ENCODE measurements at regions not wholly inside any gene's neighbourhood (a gene's known extent, or its start where the extent isn't known, plus 50 kb on each side); places are given as distances from the start of the nearest gene placed in this dataset.

DNA sequence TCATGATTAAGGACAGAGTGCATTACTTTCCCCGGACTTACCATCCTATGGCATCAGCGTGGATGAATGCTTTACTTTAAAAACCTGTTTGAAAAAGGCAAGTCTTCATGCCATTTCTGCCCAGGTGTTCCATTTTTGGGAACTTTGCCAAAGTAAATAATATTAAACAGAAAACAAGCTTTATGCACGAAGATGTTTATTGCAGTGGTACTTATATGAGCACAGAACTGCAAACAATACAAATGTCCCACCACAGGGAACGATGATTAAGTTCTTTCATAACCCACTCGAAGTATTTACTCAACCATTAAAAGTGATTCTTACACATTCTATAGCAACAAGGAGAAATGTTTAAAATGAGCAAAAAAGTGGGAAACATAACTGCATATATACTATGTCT is 109.7 kb upstream of the GDF10 start:
- no peak for DNase-seq (ENCODE audit: low read depth)

GRCh38 chr10:47190802-47191450 is 109.1 kb upstream of the GDF10 start:
- DNase-seq (ENCODE audit: low read depth) = no peak

DNA sequence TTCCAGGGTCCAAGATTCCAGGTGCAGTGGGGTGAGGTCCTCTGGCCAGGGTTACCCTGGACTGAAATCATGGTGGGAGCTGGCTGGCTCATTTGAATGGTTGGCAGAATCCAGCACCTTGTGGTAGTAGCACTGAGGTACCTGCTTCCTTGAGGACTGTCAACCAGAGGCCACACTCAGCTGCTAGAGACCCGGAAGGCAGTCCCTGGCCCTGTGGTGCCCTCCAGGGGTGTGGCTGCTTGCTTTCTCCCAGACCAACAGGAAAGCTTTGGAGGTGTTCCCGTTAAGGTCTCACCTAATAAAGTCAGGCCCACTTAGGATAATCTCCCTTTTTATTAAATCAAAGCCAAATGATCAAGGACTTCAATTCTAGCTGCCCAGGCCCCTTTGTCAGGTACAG is 107.7 kb upstream of the GDF10 start:
- no peak for DNase-seq (ENCODE audit: low read depth)

DNA sequence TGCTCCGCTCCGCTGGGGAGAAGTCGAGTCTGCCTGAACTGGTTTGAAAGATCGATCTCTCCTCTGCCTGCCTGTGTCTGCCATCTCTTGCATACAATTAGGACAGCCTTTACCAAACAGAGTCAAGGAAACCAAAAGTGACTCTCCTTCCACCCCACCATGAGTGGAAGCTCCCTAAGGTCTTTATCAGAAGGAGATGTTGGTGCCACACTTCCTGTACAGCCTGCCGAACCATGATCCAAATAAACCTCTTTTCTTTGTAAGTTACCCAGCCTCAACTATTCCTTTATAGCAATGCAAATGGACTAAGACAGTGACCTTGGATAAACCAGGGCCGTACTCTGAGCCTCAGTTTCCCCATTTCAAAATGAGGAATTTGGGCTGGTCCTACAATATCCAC is 106.3 kb upstream of the GDF10 start:
- no peak for DNase-seq (ENCODE audit: low read depth)

DNA sequence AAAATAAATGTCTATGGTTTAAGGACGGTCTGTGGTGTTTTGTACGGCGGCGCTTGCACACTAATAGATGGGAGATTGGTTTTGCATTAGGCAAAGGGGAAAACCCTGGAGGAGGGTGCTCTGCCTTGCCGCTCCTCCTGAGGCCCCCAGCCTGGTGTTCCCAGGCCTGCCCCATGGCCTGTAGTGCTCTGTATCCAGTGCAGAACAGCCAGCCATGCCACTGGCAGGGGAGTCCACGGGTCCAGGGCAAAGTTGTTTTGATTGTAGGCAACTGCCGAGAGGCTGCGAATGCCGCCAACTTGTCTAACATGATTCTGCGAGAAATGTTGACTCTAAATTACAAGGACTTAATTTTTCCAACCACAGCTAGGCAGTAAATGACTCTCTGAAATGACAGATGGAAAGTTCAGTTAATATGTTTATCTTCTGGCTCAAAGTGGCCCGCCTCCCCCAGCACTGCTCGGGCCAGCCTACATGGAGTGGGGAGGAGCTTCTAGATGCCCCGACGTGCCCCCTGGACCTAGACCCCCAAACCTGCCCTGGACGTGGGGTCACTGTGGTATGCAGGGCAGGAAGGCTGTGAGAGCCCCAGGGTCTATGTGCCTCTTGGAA is 104.6 kb upstream of the GDF10 start:
- no peak for DNase-seq (ENCODE audit: low read depth)

DNA sequence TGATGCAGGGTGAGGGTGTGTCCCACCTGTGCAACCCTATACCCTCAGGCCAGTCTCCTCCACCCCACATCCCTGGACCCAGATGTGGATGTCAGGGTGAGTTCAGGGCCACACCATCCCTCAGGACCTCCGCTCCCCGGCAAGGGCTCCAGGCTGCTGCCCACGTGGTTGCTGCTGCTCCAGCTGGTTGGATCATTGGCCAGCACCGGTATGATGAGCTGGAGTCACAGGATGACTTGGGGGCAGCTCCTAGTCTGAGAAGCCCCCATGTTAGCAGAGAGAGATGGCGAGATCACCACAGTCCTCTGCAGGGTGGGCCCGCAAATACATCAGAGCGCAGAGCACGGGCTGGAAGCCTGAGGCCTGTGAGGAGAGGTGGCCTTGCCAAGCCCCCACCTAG is 103.3 kb upstream of the GDF10 start:
- DNase-seq (ENCODE audit: low read depth) = no peak

DNA sequence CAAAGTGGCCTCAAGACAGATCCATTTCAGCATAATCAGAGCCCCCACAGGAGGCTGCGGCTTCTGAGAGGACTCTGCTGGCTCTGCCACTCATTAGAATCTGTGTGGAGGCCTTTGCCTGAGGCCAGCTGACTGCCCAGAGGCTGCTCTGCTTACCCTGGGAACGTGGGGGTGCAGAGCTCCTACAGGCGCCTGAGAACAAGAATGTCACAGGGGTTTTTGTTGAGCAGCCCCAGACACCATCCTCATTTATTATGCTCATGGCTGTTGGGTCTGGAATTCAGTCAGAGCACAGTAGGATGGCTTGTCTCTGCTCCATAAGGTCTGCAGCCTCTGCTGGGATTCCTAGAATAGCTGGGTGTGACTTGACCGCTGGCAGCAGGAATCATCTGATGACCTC is 101.8 kb upstream of the GDF10 start:
- no peak for DNase-seq (ENCODE audit: low read depth)

- DNase-seq (ENCODE audit: low read depth) = no peak
Measured at GRCh38 chr10:47205192-47205591, 94.8 kb upstream of the GDF10 start.

GRCh38 chr10:47206449-47207280 is 93.3 kb upstream of the GDF10 start:
- DNase-seq (ENCODE audit: low read depth) = no peak

- DNase-seq (ENCODE audit: low read depth) = no peak
Measured at GRCh38 chr10:47207281-47207615, 92.7 kb upstream of the GDF10 start.

GRCh38 chr10:47207894-47208469 is 92.0 kb upstream of the GDF10 start:
- no peak for DNase-seq (ENCODE audit: low read depth)

GRCh38 chr10:47209466-47209865 is 90.5 kb upstream of the GDF10 start:
- no peak for DNase-seq (ENCODE audit: low read depth)

DNA sequence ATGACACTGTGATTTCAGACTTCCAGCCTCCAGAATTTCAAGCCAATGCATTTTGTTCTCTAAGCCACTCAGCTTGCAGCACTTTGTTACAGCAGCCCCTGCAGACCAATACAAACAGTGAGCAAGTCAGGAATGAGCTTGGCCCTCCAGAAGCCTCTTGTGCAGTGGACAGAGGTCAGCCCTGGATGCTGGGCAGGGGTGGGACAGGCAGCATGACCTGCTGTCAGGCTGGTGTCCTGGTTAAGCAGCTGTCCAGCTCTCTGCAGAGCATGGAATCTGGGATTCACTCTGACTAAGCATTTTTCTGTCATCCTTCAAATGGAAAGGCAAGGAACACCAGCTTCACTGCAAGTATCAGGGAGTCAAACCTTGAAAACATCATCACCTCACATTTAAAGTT is 85.5 kb upstream of the GDF10 start:
- DNase-seq (ENCODE audit: low read depth) = no peak

- DNase-seq (ENCODE audit: low read depth) = no peak
Measured at GRCh38 chr10:47217113-47217512, 82.9 kb upstream of the GDF10 start.

- DNase-seq (ENCODE audit: low read depth) = no peak
Measured at GRCh38 chr10:47218803-47219202, 81.2 kb upstream of the GDF10 start.

- no peak for DNase-seq (ENCODE audit: low read depth)
Measured at GRCh38 chr10:47222461-47222860, 77.5 kb upstream of the GDF10 start.

- no peak for DNase-seq (ENCODE audit: low read depth)
Measured at GRCh38 chr10:47223236-47223635, 76.8 kb upstream of the GDF10 start.

GRCh38 chr10:47224546-47225218 is 75.3 kb upstream of the GDF10 start:
- peak; percentile 5 for DNase-seq (ENCODE audit: low read depth)

DNA sequence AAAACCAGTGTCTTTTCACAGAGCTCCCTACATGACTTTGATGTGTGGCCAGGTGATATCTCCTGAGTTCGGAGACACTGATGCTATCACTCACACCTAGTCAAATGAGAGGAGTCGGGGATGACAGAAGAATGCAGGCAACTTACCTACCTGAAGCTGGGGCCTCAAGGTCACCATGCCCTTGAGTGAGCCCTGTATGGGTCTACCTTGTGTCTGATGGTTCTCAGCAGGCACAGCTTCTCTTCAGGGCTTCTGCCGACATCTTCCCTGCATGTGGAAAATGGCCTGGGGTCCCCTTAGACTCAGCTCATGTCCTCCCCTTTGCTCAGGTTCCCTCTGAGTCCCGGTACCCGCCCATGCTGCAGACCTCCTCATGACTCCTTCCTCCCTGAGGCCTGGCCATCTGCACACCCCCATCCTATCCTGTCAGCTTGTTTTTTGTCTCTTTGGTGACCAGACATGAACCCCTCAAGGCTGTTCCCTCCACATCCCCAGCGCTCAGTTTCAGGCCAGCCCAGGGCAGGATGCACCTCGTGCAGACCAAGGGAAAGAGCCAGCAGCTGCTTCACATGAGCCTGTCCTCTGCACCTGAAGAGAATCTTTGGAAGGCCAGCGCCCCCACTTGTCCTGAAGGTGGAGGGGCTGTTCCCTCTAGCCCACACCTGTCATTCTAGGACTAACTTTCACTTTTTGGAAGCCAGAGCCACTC is 74.6 kb upstream of the GDF10 start:
- no peak for DNase-seq (ENCODE audit: low read depth)

- no peak for DNase-seq (ENCODE audit: low read depth)
Measured at GRCh38 chr10:47225928-47226645, 73.9 kb upstream of the GDF10 start.

DNA sequence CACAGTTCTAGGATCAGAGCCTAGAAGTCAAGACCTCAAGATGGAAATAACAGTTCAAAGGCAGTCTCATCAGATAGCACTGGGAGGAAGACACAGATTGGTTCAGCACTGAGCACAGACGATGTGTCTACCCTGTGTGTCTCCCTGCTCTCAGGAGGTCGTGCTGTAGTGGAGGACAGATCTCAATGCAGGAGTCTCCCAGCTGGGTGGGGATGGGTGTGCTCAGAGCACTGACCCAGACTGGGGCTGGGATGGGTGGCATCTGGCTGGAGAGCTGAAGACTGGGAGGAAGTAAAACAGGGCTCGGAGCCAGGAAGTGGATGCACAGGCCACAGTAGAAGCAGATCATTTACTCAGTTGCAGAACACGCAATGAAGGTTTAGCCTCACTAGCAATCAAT is 69.5 kb upstream of the GDF10 start:
- DNase-seq (ENCODE audit: low read depth) = no peak

All from forelimb muscle (tissue), 1 donor.